Tibial nerve (tissue), 4 donors: ENCODE measurements at regions not wholly inside any gene's neighbourhood (a gene's known extent, or its start where the extent isn't known, plus 50 kb on each side); places are given as distances from the start of the nearest gene placed in this dataset.

ENCODE experiments used
- DNase-seq, 2 donors: peaks; one replicate each; pipeline ENCODE4 v3.0.0-alpha.2; 2019; ENCODE audit warnings: low spot score in 2 of 2
- H3K27ac ChIP-seq, 4 donors: fragments of 200-600 bp; sonication (generic) in 3 of 4; one replicate each; pipeline ENCODE4 v1.5.1; 2017 to 2019; ENCODE audit warnings: mild to moderate bottlenecking in 1 of 4
- H3K27me3 ChIP-seq, 2 donors: fragments of 200-600 bp; sonication (generic) in 1 of 2; one replicate each; pipeline versions ENCODE4 v1.5.1 to v1.6.0; 2017 to 2019
- H3K36me3 ChIP-seq, 3 donors: fragments of 200-600 bp; sonication (generic); one replicate each; pipeline ENCODE4 v1.5.1; 2018 to 2019
- H3K4me1 ChIP-seq, 4 donors: fragments of 200-600 bp; sonication (generic) in 3 of 4; one replicate each; pipeline ENCODE4 v1.5.1; 2017 to 2019
- H3K4me3 ChIP-seq, 4 donors: fragments of 200-600 bp; sonication (generic) in 3 of 4; one replicate each; pipeline ENCODE4 v1.5.1; 2017 to 2019; ENCODE audit warnings: mild to moderate bottlenecking in 1 of 4, moderate library complexity in 1 of 4
- H3K9me3 ChIP-seq, 4 donors: fragments of 200-600 bp; sonication (generic) in 3 of 4; one replicate each; pipeline ENCODE4 v1.5.1; 2017 to 2019
- EP300 ChIP-seq, 2 donors: sonication (generic); formaldehyde crosslinking; IDR thresholded peaks; one replicate each; pipeline ENCODE4 v1.6.1; 2017; ENCODE audit warnings: antibody characterized with exemption in 2 of 2, mild to moderate bottlenecking in 1 of 2
- POLR2A ChIP-seq, 2 donors: fragments of 450-650 bp; IDR thresholded peaks; one replicate each; pipeline ENCODE4 v1.6.1; 2017; ENCODE audit warnings: antibody characterized with exemption in 2 of 2, mild to moderate bottlenecking in 2 of 2, moderate library complexity in 2 of 2
- WGBS, 2 donors: methylation state at CpG; one replicate each; pipeline ENCODE4 v1.1.5; 2018; 5-methylcytosine and 5-hydroxymethylcytosine counted together
- TF ChIP-seq, protein P1 (sequence below), 5 experiments: fragments of 200-600 bp in 3 of 5; fragments of 450-650 bp in 2 of 5; sonication (generic) in 3 of 5; IDR thresholded peaks; one replicate each; pipeline ENCODE4 v1.5.1; 2016 to 2019; ENCODE audit warnings: antibody characterized with exemption in 5 of 5, mild to moderate bottlenecking in 3 of 5, moderate library complexity in 2 of 5

DNA sequence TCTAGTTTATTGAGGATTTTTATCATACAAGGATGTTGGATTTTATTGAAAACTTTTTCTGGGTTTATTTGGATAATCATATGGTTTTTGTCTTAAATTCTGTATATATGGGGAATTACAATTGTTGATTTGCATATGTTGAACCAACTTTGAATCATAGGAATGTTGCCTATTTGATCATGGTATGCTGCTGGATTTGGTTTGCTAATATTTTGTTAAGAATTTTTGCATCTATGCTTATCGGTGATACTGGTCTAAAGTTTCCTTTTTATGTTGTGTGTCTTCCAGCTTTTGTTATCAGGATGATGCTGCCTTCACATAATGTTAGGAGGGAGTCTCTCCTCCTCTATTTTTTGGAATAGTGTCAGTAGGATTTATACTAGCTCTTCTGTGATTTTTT is 745.0 kb downstream of the PRELID2 start:
- H3K36me3 ChIP-seq: no peaks in the 10 kb centered on the region
- 91 to 97% methylated on average over 1 of the region's 1 CpG for WGBS, 2 donors
- no peaks in the 10 kb centered on the region for H3K9me3 ChIP-seq
- TF ChIP-seq POLR2A (IDR thresholded peaks at IDR 0.05) (no peak), EP300 (IDR thresholded peaks at IDR 0.05) (no peak)
- TF ChIP-seq, protein P1, sequence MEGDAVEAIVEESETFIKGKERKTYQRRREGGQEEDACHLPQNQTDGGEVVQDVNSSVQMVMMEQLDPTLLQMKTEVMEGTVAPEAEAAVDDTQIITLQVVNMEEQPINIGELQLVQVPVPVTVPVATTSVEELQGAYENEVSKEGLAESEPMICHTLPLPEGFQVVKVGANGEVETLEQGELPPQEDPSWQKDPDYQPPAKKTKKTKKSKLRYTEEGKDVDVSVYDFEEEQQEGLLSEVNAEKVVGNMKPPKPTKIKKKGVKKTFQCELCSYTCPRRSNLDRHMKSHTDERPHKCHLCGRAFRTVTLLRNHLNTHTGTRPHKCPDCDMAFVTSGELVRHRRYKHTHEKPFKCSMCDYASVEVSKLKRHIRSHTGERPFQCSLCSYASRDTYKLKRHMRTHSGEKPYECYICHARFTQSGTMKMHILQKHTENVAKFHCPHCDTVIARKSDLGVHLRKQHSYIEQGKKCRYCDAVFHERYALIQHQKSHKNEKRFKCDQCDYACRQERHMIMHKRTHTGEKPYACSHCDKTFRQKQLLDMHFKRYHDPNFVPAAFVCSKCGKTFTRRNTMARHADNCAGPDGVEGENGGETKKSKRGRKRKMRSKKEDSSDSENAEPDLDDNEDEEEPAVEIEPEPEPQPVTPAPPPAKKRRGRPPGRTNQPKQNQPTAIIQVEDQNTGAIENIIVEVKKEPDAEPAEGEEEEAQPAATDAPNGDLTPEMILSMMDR (IDR thresholded peaks at IDR 0.05): no peak
- H3K4me1 ChIP-seq: no peaks in the 10 kb centered on the region
- no peak for DNase-seq
- H3K4me3 ChIP-seq: no peak overlapping the region
- no peaks in the 10 kb centered on the region for H3K27me3 ChIP-seq
- H3K27ac ChIP-seq: no peak overlapping the region

DNA sequence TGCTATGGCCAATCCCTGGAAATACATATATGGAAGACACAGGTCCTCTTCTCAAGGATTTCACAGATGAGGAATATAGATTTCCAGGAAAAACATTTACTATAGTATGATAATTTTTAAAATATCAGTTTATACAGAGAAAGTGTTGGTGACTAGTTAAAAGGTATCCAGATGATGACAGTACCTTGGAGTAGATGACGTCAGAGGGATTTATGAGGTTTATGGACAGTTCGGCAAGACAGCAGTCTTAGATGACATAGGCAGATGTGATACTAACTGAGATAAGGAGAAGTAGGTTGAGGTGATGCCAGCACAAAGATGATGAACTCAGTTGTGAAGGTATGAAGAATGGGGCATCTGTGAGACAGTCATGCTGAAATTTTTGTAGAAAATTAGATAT is 750.3 kb downstream of the PRELID2 start:
- no peak overlapping the region for H3K27ac ChIP-seq
- H3K4me1 ChIP-seq: no peaks in the 10 kb centered on the region
- no peak for DNase-seq
- H3K36me3 ChIP-seq: no peaks in the 10 kb centered on the region
- TF ChIP-seq EP300 (IDR thresholded peaks at IDR 0.05) (no peak), POLR2A (IDR thresholded peaks at IDR 0.05) (no peak)
- TF ChIP-seq, protein P1 (IDR thresholded peaks at IDR 0.05): no peak
- H3K4me3 ChIP-seq: no peak overlapping the region
- H3K27me3 ChIP-seq: no peaks in the 10 kb centered on the region
- WGBS, 2 donors: 89 to 93% methylated on average over 2 of the region's 2 CpGs
- H3K9me3 ChIP-seq: no peaks in the 10 kb centered on the region

DNA sequence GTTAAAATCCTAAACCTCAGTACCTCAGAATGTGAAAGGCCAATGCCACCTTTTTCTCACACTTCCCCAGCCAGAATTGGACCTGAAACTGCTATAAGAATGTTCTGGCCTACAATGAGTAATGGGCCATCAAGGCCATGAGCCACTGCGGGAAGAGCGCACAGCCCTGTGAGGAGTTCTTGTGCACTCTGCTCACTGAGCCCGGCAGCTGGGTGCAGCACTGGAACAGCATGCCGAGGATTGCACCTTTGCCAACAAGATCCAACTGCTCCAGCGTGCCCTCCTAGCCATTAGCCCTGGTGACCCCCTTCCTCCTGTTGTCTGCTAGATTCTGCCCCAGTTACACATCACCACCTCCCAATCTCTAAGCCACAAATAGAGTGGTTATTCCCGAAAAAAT is 758.1 kb downstream of the PRELID2 start:
- H3K4me3 ChIP-seq: no peak overlapping the region
- 91% methylated on average over 6 of the region's 6 CpGs for WGBS, 2 donors
- TF ChIP-seq, protein P1 (IDR thresholded peaks at IDR 0.05): no peak
- TF ChIP-seq POLR2A (IDR thresholded peaks at IDR 0.05): no peak
- no peak for TF ChIP-seq EP300 (IDR thresholded peaks at IDR 0.05)
- H3K4me1 ChIP-seq: no peaks in the 10 kb centered on the region
- H3K9me3 ChIP-seq: no peaks in the 10 kb centered on the region
- DNase-seq: no peak
- no peaks in the 10 kb centered on the region for H3K36me3 ChIP-seq
- H3K27me3 ChIP-seq: no peaks in the 10 kb centered on the region
- no peak overlapping the region for H3K27ac ChIP-seq

DNA sequence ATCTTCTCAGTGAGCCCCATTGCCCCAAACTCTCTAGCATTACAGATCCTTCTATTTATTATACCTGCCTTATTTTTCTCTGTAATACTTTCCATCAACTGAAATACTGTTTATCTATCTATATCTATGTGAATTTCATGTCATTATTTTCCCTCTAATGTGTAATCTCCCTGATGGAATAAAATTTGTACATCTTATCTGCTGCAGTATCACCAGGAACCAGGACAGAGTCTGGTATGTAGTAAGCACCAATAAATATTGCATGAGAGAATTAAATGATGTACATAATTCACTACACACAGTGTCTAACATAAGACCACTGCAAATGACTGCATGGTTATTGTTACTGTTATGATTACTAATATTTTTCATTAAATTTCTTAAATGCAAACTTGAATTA is 759.1 kb downstream of the PRELID2 start:
- TF ChIP-seq EP300 (IDR thresholded peaks at IDR 0.05) (no peak), POLR2A (IDR thresholded peaks at IDR 0.05) (no peak)
- TF ChIP-seq, protein P1 (IDR thresholded peaks at IDR 0.05): no peak
- Histone ChIP-seq H3K4me3 (no peak overlapping the region), H3K27me3 (no peaks in the 10 kb centered on the region), H3K27ac (no peak overlapping the region), H3K4me1 (no peaks in the 10 kb centered on the region), H3K36me3 (no peaks in the 10 kb centered on the region), H3K9me3 (no peaks in the 10 kb centered on the region)
- no peak for DNase-seq

DNA sequence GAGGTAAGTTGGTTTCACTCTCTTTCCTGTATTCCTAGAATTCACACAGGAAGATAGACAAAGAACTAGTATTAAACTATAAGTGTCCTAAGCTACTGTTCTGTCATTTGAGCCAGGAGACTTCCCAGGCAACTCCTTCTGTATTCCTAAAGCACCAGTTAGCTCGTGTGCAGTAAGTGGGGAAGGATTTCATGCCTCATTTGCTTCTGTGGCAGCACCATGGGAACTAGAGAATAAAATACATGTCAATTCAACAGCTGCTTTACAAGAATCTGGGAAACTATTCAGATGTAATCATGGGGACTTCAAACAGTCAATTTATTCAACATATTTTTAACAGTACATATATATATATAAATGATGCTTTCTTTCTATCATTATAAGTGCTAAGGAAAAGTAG is 762.3 kb downstream of the PRELID2 start:
- Histone ChIP-seq H3K4me3 (no peak overlapping the region), H3K27ac (no peak overlapping the region), H3K9me3 (no peaks in the 10 kb centered on the region), H3K27me3 (no peaks in the 10 kb centered on the region), H3K36me3 (no peaks in the 10 kb centered on the region), H3K4me1 (no peaks in the 10 kb centered on the region)
- TF ChIP-seq EP300 (IDR thresholded peaks at IDR 0.05): no peak
- no peak for TF ChIP-seq POLR2A (IDR thresholded peaks at IDR 0.05)
- TF ChIP-seq, protein P1 (IDR thresholded peaks at IDR 0.05): no peak
- WGBS, 2 donors: 17 to 20% methylated on average over 1 of the region's 1 CpG
- DNase-seq: no peak
